H1 (cell line): ENCODE measurements at regions not wholly inside any gene's neighbourhood (a gene's known extent, or its start where the extent isn't known, plus 50 kb on each side); places are given as distances from the start of the nearest gene placed in this dataset.

Experiments used
- BRCA1 ChIP-seq: IDR thresholded peaks from 2 replicates; pipeline ENCODE4 v1.6.1; 2012; ENCODE audit warnings: low read depth, low read length, improper control_type of control experiment
- CHD1 ChIP-seq: IDR thresholded peaks from 2 replicates; pipeline ENCODE4 v1.6.1; 2012; ENCODE audit warnings: low read depth, low read length, improper control_type of control experiment
- MAFK ChIP-seq: IDR thresholded peaks from 2 replicates; pipeline ENCODE4 v1.6.1; 2012; ENCODE audit warnings: low read depth, mild to moderate bottlenecking, improper control_type of control experiment, low read length
- SP2 ChIP-seq: IDR thresholded peaks from 2 replicates; pipeline ENCODE4 v1.6.1; 2012; ENCODE audit warnings: mild to moderate bottlenecking, low read length, inconsistent platforms
- TF ChIP-seq, protein P1 (sequence below): IDR thresholded peaks from 2 replicates; pipeline ENCODE4 v1.6.1; 2012; ENCODE audit warnings: inconsistent platforms

DNA sequence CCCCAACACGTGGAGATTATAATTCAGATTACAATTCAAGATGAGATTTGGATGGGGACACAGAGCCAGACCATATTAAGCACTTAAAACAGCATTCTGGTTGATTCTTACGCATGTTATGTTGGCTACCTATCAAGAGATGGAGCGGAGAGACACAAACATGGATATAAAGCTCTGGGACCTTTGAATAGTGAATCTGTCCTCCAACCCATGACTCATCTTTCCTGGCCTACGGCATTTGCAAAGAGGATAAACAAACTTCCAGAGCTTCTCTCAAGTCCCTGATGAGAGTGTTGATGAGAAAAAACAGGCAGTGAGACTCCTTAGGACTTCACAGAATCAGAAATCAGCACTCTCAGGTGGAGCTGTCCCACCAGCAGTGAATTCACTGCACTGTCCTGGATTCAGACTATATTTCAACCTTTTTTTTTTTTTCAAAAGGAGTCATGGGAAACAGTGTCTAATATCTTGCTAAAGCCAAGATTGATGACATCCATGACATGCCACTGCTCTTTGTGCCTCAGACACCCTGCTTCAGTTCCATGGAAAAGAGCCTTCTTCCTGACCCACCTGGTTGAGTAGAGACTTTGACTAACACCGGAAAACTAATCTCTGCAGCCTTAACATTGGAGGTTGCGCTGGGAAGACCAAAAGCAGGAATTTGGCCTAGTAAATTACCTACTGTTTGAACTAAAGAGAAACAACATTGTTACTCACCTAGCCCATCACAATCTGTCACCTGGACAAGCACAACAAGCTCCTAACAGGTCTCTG is 62.1 kb upstream of the NPAS2 start (continued):
- TF ChIP-seq, protein P1, sequence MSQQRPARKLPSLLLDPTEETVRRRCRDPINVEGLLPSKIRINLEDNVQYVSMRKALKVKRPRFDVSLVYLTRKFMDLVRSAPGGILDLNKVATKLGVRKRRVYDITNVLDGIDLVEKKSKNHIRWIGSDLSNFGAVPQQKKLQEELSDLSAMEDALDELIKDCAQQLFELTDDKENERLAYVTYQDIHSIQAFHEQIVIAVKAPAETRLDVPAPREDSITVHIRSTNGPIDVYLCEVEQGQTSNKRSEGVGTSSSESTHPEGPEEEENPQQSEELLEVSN: no peak
- TF ChIP-seq BRCA1 (no peak), MAFK (no peak), SP2 (no peak), CHD1 (no peak)
- TF ChIP-seq, all 59 proteins: peak for 0
